ENCODE measurements at regions not wholly inside any gene's neighbourhood (a gene's known extent, or its start where the extent isn't known, plus 50 kb on each side); places are given as distances from the start of the nearest gene placed in this dataset.

DNA sequence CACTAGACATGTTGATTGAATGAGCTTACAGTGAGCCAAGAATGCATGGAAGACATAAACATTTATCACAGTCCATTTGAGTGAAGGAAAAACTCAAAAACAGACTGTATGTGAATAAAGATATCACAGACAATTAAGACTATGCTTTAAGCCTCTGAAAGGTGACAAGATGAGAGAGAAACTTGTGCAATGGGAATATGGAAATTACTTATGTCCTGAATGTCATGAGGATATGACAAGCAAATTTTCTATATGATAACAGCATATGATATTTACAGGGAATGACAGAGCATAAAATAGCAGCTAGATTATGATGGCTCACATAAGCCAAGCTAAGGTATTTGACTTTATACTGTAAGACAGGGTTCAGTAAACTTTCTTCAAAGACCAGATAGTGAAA lies 1153.1 kb upstream of the USP15 start:
- TF ChIP-seq, protein P1, sequence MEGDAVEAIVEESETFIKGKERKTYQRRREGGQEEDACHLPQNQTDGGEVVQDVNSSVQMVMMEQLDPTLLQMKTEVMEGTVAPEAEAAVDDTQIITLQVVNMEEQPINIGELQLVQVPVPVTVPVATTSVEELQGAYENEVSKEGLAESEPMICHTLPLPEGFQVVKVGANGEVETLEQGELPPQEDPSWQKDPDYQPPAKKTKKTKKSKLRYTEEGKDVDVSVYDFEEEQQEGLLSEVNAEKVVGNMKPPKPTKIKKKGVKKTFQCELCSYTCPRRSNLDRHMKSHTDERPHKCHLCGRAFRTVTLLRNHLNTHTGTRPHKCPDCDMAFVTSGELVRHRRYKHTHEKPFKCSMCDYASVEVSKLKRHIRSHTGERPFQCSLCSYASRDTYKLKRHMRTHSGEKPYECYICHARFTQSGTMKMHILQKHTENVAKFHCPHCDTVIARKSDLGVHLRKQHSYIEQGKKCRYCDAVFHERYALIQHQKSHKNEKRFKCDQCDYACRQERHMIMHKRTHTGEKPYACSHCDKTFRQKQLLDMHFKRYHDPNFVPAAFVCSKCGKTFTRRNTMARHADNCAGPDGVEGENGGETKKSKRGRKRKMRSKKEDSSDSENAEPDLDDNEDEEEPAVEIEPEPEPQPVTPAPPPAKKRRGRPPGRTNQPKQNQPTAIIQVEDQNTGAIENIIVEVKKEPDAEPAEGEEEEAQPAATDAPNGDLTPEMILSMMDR (IDR thresholded peaks at IDR 0.05; ENCODE audit: poor library complexity): no peak
- TF ChIP-seq EZH2 (IDR thresholded peaks at IDR 0.05; ENCODE audit: borderline replicate concordance) (no peak), EZH2phosphoT487 (IDR thresholded peaks at IDR 0.05; ENCODE audit: low read depth, severe bottlenecking, unreplicated experiment) (no peak)

Measured in hepatocyte (in vitro differentiated cells).